Ishikawa (cell line): ENCODE measurements at regions not wholly inside any gene's neighbourhood (a gene's known extent, or its start where the extent isn't known, plus 50 kb on each side); places are given as distances from the start of the nearest gene placed in this dataset.

ENCODE experiments used
- CEBPB ChIP-seq: IDR thresholded peaks from 2 replicates; pipeline ENCODE4 v1.6.1; 2012
- CREB1 ChIP-seq: IDR thresholded peaks from 2 replicates; pipeline ENCODE4 v1.6.1; 2012; ENCODE audit warnings: low read depth
- EGR1 ChIP-seq: IDR thresholded peaks from 2 replicates; pipeline ENCODE4 v1.6.1; 2012
- EP300 ChIP-seq: IDR thresholded peaks from 2 replicates; pipeline ENCODE4 v1.6.1; 2012; ENCODE audit warnings: borderline replicate concordance
- FOXM1 ChIP-seq: IDR thresholded peaks from 2 replicates; pipeline ENCODE4 v1.6.1; 2012; ENCODE audit warnings: low read depth, borderline replicate concordance
- MAX ChIP-seq: IDR thresholded peaks from 2 replicates; pipeline ENCODE4 v1.6.1; 2012
- NFIC ChIP-seq: IDR thresholded peaks from 2 replicates; pipeline ENCODE4 v1.6.1; 2012
- RAD21 ChIP-seq: IDR thresholded peaks from 2 replicates; pipeline ENCODE4 v1.6.1; 2012; ENCODE audit warnings: low read depth
- REST ChIP-seq: IDR thresholded peaks from 2 replicates; pipeline ENCODE4 v1.6.1; 2012; ENCODE audit warnings: low read depth, mild to moderate bottlenecking
- TAF1 ChIP-seq: IDR thresholded peaks from 2 replicates; pipeline ENCODE4 v1.6.1; 2012; ENCODE audit warnings: low read depth, mild to moderate bottlenecking
- TCF12 ChIP-seq: IDR thresholded peaks from 2 replicates; pipeline ENCODE4 v1.6.1; 2012; ENCODE audit warnings: low read depth
- TEAD4 ChIP-seq: IDR thresholded peaks from 2 replicates; pipeline ENCODE4 v1.6.1; 2012
- USF1 ChIP-seq: IDR thresholded peaks from 2 replicates; pipeline ENCODE4 v1.6.1; 2012
- YY1 ChIP-seq: IDR thresholded peaks from 2 replicates; pipeline ENCODE4 v1.6.1; 2012; ENCODE audit warnings: low read depth
- ZBTB7A ChIP-seq: IDR thresholded peaks from 2 replicates; pipeline ENCODE4 v1.6.1; 2012; ENCODE audit warnings: low read depth

GRCh38 chr12:5176036-5176435 lies 132.4 kb downstream of the KCNA5 start:
- TF ChIP-seq NFIC (no peak), TEAD4 (no peak), CEBPB (no peak), EGR1 (no peak), CREB1 (no peak), FOXM1 (no peak), REST (no peak), TCF12 (no peak), EP300 (no peak), YY1 (no peak), RAD21 (no peak)

- TF ChIP-seq EP300 (no peak), CEBPB (no peak), MAX (no peak), NFIC (peak; percentile 30; the same call in 1 of the 2 replicates)
These were observed 133.4 kb downstream of the KCNA5 start for GRCh38 chr12:5177096-5177495.

- TF ChIP-seq RAD21 (no peak), YY1 (no peak), TAF1 (no peak), EP300 (no peak), EGR1 (no peak), CEBPB (no peak), ZBTB7A (no peak), MAX (no peak), TEAD4 (no peak), NFIC (no peak), CREB1 (no peak)
These were observed 134.1 kb downstream of the KCNA5 start for GRCh38 chr12:5177731-5178130.

- TF ChIP-seq CREB1 (no peak), NFIC (no peak), REST (no peak)
These were observed 134.9 kb downstream of the KCNA5 start for GRCh38 chr12:5178571-5178970.

GRCh38 chr12:5180496-5180895 lies 136.8 kb downstream of the KCNA5 start:
- no peak for TF ChIP-seq TCF12

- TF ChIP-seq REST: no peak
- no peak for TF ChIP-seq ZBTB7A
- TF ChIP-seq TEAD4: no peak
- TF ChIP-seq EP300: no peak
- TF ChIP-seq NFIC: no peak
- no peak for TF ChIP-seq CREB1
- no peak for TF ChIP-seq FOXM1
- no peak for TF ChIP-seq RAD21
- TF ChIP-seq TCF12: no peak
- no peak for TF ChIP-seq CEBPB
- no peak for TF ChIP-seq USF1
- no peak for TF ChIP-seq TAF1
- TF ChIP-seq EGR1: no peak
- TF ChIP-seq YY1: no peak
- TF ChIP-seq MAX: no peak
These were observed 140.5 kb downstream of the KCNA5 start for GRCh38 chr12:5184186-5184585.
